ENCODE measurements at regions not wholly inside any gene's neighbourhood (a gene's known extent, or its start where the extent isn't known, plus 50 kb on each side); places are given as distances from the start of the nearest gene placed in this dataset.

- no peak for DNase-seq
These were observed 162.0 kb downstream of the FAT3 start for GRCh38 chr11:92386577-92386976.

- DNase-seq: no peak
These were observed 163.2 kb downstream of the FAT3 start for GRCh38 chr11:92387859-92388258.

GRCh38 chr11:92388380-92388779 lies 163.8 kb downstream of the FAT3 start:
- DNase-seq: no peak

- no peak for DNase-seq
These were observed 166.2 kb downstream of the FAT3 start for GRCh38 chr11:92390783-92391182.

- DNase-seq: no peak
These were observed 166.7 kb downstream of the FAT3 start for GRCh38 chr11:92391364-92391763.

GRCh38 chr11:92391808-92392207 lies 167.2 kb downstream of the FAT3 start:
- no peak for DNase-seq

- no peak for DNase-seq
These were observed 168.6 kb downstream of the FAT3 start for GRCh38 chr11:92393218-92393617.

GRCh38 chr11:92396133-92396532 lies 171.5 kb downstream of the FAT3 start:
- DNase-seq: no peak

- DNase-seq: no peak
These were observed 172.7 kb downstream of the FAT3 start for GRCh38 chr11:92397221-92397755.

GRCh38 chr11:92399705-92400104 lies 175.1 kb downstream of the FAT3 start:
- no peak for DNase-seq

GRCh38 chr11:92401520-92401919 lies 176.9 kb downstream of the FAT3 start:
- DNase-seq: no peak

- no peak for DNase-seq
These were observed 181.9 kb downstream of the FAT3 start for GRCh38 chr11:92406472-92406871.

GRCh38 chr11:92409355-92409754 lies 184.7 kb downstream of the FAT3 start:
- DNase-seq: no peak

- DNase-seq: no peak
These were observed 185.3 kb downstream of the FAT3 start for GRCh38 chr11:92409956-92410355.

- no peak for DNase-seq
These were observed 185.9 kb downstream of the FAT3 start for GRCh38 chr11:92410526-92410925.

- DNase-seq: no peak
These were observed 186.8 kb downstream of the FAT3 start for GRCh38 chr11:92411431-92411830.

- no peak for DNase-seq
These were observed 189.3 kb downstream of the FAT3 start for GRCh38 chr11:92413757-92414513.

GRCh38 chr11:92416971-92417725 lies 192.5 kb downstream of the FAT3 start:
- DNase-seq: no peak

GRCh38 chr11:92423115-92424034 lies 198.8 kb downstream of the FAT3 start:
- DNase-seq: no peak

- no peak for DNase-seq
These were observed 199.7 kb downstream of the FAT3 start for GRCh38 chr11:92424281-92424680.

GRCh38 chr11:92425127-92425526 lies 200.5 kb downstream of the FAT3 start:
- DNase-seq: no peak

GRCh38 chr11:92432515-92432914 lies 207.9 kb downstream of the FAT3 start:
- no peak for DNase-seq
